ENCODE measurements at regions not wholly inside any gene's neighbourhood (a gene's known extent, or its start where the extent isn't known, plus 50 kb on each side); places are given as distances from the start of the nearest gene placed in this dataset.
A peak's percentile ranks its signal among the peaks of the same experiment; 100 is the strongest.

DNA sequence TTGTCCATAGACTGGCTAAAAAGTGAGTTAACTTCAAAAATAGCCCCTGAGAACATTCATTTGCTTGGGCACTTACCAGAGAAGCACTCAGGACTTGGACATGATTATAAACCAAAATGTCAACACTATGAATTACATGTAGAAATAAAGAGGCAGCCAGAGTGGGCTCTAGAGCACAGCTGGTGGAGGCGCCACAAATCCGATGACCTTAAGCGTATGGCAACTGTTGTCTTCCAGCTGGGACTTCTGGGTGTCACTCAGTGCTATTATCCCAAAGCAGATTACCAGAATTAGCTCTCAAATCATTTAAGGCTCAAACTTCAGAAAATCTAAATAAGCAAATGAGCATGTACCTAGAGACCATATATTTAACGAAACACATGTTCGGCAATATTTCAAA lies 1255.5 kb upstream of the SLC10A2 start:
- DNase-seq: no peak

DNA sequence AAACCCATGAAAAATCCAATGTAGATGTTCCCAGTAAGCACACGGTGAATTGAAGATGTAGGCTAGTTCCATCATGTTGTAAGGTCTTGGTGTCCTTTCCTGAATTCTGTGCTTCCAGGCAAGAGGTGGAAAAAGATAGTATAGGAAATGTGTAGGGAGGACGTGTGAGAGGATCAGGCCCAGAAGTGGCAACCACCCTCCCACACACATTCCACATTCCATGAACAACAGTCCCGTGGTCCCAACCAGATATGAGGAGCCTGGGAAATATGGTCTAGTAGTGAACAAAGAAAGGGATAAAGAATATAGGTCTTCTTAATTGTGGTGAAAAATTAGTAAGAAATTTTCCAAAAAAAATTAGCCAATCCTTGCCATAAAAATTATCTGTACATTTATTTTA lies 1254.2 kb upstream of the SLC10A2 start:
- peak; percentile 75 for DNase-seq

DNA sequence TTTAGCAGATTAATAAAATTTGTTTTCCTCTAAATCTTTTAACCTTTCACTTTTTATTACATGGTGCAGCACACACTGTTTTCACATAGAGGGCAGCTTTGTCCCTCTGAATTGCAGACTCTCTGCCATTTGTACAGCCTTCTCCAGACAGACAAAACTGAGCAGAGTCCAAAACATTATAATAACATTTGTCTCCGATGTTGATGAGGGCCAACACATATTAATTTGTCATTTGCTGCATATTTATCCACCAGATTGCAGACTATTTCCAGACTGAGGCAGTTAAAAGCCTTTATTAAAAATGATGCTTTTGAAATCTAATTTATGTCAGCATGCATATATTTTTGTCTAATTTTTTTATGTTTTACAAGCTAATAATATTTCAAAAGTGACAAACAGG lies 1251.9 kb upstream of the SLC10A2 start:
- peak; percentile 40 for DNase-seq

DNA sequence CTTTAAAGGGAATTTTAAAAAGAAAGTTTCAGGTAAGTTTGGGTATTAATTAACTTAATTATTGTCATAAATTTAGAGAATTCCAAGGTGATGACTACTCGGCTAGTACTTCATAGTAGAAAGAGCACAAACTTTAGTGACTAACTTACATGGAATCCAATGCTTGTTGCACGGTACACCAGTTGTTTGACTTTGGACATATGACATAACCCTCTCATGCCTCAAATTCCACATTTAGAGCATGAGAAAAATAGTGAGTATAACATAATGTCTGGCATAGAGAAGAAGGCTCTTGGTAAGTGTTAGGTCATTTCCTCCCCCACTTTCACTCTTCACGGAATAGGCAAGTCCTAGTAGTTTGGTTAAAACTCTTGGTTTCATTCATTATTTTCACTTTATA lies 1249.4 kb upstream of the SLC10A2 start:
- peak; percentile 97 for DNase-seq

DNA sequence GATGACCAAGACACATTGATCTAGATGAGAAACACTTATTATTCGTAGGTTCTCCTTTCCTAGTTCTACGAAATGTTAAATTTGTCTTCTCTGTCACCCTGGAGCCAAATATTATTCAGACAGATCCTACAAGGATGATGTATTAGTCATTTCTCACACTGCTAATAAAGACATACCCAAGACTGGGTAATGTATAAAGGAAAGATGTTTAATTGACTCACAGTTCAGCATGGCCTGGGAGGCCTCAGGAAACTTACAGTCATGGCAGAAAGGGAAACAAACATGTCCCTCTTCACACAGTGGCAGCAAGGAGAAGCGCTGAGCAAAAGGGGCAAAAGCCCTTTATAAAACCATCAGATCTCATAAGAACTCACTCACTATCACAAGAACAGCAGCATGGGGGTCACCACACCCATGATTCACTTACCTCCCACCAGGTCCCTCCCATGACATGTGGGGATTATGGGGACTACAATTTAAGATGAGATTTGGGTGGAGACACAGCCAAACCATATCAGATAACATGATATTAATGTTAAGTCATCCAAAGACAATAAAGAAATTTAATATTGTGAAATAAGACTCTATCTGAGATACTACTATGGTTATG lies 1248.8 kb upstream of the SLC10A2 start:
- peak; percentile 49 for DNase-seq

DNA sequence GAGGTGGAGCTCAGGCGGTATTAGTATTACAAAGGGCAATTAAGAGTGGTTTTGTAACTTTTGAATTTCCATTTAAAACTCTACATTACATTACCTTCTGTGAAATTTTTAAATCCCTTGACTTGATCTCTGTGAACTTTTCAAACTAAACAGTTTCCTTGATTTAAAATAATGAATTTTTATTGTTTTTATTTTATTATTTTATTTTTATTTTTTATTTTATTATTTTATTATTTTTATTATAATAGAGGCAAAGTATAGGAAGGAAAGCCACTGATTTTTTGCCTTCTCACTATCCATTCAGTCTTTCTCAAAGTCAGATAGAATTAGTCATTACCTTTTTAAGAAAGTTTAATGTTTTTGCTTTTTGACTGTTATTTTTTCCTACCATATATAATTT lies 1248.1 kb upstream of the SLC10A2 start:
- no peak for DNase-seq

DNA sequence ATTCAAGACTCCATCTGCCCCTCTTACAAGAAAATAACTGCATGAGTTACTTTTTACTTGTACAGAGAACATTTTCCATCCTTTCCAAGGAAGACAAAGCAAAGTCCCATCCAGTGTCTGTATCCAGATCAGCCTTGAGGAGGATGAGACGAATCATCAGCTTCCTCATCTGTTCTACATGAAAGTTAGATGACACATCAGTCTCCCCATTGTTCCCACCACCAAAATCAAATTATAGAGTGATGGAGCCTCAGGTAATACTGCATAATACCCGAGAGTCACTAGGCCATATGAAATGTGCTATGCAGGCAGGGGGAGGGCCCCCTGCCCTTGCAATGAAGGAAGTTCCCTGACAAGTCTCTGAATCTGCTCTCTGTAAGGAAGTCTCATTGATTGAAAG lies 1244.6 kb upstream of the SLC10A2 start:
- peak; percentile 12 for DNase-seq

DNA sequence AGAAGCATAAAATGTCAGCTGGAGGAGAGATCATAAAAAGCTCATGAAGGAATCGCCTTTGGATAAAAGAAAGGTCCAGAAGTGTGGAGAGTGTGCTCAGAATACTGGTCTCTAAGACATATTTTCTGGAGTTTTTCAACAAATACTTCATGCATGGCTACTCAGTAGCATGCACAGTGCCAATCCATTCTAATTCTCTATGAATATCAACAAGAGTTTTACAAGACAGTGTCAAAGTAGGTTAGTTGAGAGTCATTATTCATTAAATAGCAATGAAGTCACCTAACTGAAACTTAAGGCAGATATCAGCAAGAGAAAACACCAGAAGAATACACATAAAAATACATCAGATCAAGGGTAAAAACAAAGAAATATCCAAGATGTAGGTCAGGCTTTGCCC lies 1243.2 kb upstream of the SLC10A2 start:
- DNase-seq: no peak

DNA sequence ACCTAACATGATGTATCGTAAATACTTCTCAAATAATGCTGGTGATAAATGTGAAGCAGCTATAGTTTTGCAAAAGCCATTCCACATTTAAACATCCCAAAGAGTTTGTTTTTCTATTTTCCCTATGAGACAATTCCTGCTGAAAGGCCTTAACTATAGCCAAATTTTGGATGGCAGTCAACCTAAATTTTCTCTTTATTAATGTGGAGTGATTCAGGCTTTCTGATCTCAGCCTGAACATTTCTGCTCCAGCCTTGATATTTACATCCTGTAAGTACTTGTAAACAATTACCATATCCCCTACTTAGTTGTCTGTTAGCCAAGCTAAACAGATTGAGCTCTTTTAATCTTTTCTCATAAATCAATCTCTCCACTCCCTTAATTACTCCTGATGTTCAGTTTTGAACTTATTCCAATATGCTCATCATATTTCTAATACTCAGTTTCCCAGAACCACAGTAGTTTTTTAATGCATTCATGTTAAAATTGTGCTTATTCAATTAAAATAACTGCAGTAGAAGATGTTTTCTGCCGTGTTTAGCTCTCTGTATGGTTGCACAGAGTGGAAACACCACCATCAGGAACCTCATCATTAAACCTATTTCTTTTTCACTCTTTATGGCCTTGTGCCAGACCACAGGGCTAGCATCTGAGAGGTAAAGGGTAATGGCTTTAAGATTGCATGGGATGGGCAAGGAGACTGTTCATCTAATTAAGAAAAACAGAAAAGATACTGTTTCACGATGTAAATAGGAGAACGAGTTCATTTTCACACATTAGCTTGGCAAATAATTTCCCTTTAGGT lies 1235.2 kb upstream of the SLC10A2 start:
- no peak for DNase-seq

DNA sequence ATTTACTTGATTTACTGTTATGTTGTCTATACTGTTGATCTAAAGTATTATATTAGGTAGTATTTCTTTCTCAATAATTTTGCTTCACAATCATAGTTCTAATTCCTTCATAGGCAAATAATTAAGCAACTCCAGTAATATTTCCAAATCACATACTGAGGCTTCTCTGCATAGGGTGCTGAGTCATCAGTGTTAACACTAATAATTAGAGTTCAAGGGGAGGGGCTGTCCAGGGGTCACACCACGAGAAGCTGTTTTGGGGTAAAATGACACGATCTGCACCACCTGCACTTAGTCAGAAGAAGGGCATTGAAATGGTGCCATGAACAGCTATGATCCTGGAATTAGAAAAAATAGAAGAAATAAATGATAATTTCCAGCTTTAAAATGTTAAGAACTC lies 1230.9 kb upstream of the SLC10A2 start:
- no peak for DNase-seq

DNA sequence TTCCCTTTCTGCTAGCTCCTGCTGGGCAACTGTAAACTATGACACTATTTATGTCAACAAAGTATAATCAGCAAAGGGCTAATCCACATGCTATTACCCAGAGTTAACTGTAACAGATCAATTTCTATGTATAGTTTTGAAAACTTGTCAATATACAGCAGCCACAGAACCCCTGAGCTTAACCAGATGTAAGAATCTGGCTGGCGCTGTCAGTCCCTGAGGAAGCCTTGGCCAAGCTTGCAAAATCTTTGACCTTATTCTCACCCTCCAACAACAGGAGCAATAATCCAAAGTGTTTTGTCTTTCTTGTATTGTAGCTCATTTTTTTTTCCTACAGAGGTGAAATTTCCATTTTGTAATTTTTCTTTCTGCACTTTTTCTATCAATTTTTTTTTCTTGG lies 1230.1 kb upstream of the SLC10A2 start:
- DNase-seq: no peak

DNA sequence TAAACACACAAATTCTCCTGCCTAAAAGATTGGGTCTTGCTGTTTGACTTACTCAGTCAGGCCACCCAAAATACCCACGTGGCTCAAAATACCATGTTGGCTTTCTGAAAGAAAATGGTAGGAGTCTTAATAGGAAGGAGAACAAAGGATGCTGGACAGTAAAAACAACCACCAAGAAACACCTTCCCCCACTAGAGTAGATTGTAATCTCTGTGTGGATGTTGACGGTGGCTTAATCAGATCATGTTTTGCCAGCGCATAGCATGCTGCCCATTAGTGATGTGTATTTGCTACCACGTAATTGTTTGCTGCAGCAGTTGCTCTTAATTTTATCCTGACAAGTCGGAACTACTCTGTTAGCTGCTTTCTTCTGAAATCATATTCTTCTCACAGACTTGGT lies 1229.3 kb upstream of the SLC10A2 start:
- no peak for DNase-seq

DNA sequence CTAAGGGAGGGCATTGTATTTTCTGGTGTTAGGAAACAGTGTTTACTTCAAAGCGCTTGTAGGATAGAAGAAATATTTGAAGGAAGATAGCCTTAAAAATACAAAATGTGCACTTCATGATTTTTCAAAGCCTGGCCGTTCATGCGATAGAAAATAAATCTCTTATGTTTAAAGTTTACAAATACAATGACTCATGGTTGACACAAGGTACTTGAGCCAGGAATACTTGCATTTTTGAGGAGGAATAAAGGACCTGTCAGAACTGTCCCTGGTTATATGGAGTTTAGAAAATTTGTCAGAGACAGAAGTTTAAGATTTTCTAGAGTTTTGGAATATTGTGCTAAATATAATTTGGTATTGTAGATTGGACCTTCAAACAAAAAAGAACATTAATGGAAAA lies 1223.2 kb upstream of the SLC10A2 start:
- DNase-seq: no peak

DNA sequence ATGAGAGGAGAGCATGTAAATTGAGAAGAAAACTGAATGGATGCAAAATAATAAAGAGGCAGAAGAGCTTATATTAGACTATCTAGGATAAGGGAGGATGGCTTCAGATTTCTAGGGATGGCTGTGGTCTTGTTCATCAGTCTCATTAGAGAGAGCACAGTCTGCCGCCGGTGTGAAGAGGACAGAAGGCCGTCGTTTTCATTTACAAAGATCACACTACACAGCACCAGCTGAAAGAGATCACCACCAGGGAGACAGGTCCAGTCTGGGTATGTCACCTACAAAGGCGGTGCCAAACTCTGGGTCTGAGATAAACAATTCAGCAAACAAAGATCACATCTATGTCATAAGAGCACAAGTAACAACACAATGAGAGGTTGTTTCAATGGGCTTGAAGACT lies 1222.3 kb upstream of the SLC10A2 start:
- DNase-seq: no peak

DNA sequence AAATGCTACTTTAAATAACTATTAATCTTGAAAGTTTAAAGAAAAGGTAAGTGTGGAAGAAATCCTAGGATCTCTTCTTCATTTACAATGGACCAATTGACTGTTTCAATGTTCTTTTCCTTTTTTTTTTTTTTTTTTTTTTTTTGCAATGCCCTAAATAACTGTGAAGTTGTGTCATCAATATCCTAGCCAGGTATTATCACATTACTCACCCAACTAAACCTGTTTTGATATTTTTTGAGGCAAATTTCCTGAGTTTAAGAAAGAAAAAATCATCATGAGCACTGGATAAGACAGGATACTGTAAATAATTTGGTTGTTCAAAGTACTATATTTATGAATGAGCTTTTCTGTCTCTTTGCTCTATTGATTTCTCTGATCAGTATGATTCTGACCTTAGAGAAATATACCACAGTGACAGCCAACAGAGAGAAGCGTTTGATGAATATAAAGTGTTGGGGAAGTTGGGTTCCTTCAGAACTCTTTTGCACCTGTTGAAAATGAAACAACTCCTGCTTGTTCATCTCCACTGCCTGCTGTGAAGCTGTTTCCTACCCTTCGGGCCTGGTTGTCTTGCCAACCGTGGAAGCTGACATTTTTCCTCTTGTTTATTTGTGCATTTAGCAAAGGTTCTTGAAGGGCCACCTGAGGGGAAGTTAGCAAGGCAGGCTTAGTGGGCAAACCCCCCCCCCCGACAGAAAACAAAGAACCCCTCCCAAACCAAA lies 1220.5 kb upstream of the SLC10A2 start:
- no peak for DNase-seq

DNA sequence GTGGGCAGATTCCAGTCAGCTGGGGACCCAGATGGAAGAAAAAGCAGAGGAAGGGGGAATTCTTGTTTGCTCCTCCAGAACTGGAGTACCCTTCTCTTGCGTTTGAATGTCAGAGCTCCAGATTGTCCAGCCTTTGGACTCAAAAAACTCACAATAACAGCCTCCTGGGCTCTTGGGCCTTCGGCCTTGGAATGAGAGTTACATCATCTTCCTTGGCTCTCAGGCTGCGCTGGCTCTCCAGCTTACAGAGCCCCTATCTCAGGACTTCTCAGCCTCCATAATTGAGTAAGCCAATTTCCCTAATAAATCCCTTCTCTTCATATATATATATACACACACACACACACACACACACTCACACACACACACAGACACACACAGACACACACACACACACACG lies 1215.7 kb upstream of the SLC10A2 start:
- no peak for DNase-seq

DNA sequence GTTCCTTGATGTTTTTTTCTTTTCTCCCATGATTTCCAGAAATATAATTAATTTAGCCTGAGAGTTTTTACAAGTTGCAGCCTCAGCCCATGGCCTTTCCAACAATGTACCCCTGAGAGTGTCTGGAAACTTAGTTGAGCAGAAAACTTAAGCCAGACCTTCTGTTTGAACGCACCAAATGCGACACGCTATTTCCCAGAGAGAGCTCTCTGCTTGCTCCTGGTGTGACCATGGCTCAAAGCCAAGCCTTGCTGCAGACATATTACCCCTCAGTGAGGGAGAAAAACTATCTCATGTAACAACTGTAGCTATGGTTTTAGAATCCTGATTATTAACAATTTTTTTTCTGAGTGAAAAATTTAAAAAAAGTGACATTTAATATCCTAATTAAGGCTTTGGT lies 1204.5 kb upstream of the SLC10A2 start:
- no peak for DNase-seq

DNA sequence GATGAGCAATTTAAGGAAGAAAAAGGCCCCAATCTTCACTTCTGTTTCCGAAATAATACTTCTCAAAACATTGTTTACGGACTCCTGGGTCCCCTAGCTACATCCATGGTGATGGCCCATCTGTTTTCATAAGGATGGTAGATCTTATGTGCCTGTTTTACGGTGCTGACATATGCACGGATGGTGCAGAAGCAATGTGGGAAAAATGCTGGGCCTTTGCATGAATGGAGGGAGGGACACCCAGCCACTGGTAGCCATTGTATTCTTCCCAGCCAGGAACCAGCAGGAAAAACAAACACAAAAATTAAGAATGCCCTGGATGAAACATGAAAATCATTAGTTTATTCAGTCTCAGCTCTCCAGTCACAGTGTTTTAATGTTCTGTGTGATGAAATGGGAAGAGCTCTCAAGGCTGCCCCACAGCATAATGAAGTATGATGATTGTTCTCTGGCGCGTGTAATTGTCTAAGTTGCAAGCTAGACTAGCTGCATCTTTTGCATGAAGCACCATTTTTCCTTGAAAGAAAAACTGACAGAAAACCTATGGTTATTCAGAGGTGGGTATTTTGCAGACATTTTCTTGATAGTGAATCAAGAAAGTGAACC lies 1201.1 kb upstream of the SLC10A2 start:
- no peak for DNase-seq

DNA sequence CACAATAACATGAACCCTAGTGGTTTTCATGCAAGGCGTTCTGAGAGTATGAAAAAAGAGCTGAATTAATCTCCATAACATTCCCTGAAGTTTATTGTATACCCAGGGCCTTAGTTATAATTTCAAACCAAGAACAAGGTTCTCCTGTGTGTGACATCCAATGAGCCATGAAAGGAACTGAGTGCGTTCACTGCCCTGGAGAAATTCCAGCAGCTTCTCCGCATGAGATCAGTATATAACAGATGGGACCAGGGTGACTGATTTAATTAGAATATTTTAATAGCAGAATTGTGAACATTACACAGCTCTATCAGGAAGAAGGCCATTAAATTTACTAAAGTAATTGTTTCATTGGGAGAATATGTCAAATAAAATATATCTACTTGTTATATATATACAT lies 1190.5 kb upstream of the SLC10A2 start:
- no peak for DNase-seq

DNA sequence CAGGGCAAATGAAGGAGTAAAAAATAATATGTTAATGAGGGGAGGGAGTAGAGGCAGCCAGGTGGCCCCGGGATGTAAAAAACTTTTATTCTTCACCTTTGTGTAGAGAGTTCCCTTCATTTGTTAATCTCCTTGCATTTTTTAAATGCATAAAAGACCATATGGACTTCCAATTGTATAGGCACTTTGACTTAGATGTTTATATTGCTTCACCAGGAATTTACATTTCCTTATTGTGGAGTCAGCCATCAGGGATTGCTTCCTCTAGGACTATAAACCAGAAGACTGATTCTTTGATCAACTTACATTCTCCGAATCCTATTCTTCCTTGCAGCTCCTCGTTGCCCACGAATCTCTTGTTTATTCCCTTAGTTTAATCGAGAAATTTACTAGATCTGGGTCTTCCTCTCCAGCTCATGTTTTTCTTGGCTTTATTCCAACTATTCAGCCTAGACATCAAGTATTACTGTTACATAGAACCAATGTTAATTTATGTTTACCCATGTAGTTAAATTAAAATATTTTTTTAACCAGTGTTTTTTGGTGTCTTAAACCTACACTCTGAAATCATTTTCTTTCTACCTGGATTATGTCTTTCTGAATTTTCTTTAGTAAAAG lies 1187.0 kb upstream of the SLC10A2 start:
- no peak for DNase-seq

DNA sequence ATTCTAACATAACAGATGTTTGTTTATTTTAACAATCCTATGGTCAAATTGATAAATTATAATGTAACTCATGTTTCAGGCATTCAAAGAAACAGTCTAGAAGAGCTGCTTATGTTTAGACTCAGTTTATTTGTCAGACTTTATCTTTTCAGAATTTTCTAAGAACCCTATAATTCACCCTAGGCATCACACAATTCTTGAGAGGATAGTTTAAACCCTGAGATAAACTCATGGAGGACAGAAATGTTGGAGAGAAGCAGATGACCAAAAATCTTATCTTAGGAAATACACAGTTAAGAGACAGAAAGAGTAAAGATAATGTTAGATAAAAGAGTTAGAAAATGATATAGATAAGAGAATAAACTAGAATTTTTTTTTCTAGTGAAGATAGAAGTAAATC lies 1185.7 kb upstream of the SLC10A2 start:
- no peak for DNase-seq

DNA sequence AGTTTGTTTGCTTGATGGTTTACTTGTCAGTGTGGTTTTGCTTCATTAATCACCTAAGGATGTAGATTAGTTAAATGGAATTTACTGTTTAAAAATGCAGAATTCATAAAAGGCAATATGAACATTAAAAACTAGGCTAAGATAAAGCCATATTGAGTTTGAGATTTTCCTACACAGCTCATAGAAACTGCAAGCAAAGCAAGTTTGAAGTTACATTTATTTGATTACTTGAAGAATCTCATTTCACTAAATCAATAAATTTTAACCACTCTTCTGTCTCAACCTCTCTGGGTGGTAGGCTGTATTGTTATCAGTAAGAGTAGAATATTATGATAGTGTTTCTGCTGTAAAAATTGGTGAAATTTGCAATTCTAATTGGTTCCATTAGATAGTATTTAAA lies 1180.7 kb upstream of the SLC10A2 start:
- no peak for DNase-seq

DNA sequence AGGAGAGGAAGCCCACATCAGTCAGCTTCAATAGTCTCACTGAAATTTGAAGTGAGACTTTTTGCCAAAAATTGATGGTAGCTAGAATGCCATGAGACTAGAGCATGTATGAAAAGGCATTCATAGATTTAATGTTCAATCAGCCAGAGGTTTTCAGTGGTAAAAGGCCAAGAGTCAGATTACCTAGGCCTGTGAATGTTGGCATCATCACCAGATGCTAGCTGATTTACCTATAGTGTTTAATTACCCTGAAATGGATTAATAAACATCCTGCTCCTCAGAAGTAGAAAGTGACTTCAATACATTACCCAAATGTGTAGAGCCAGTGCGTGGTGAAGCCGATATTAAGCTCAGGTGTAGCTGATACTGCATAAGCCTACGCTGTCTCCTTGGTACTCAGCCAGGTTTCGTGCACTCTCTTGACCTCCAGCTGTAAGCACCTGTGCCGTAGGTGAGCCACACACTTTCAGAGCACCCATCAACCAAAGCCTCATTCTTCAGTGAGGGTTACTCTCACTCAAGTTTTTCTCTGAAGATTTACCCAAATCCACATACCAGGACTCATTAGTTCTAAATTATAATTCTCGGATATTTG lies 1140.3 kb upstream of the SLC10A2 start:
- DNase-seq: no peak
